ENCODE measurements at regions not wholly inside any gene's neighbourhood (a gene's known extent, or its start where the extent isn't known, plus 50 kb on each side); places are given as distances from the start of the nearest gene placed in this dataset.

- intact Hi-C loops (cut with micrococcal nuclease; ENCODE audit: unreplicated experiment) = no loop called here
- H3K4me2 ChIP-seq (ENCODE audit: low read length) = no peak overlapping the region
- H3K9me2 ChIP-seq (ENCODE audit: insufficient read depth, low read length) = no peaks in the 10 kb centered on the region
- H3K9me3 ChIP-seq (ENCODE audit: low read length) = no peaks in the 10 kb centered on the region
- H3K4me3 ChIP-seq (ENCODE audit: low read depth, low read length, poor library complexity, severe bottlenecking) = no peak overlapping the region
- TF ChIP-seq EZH2phosphoT487 (IDR thresholded peaks at IDR 0.05; ENCODE audit: borderline replicate concordance, low read depth, low read length) (no peak), CTCF (conservative IDR thresholded peaks at IDR 0.05; ENCODE audit: low read length) (no peak)
- no peak overlapping the region for H2AFZ ChIP-seq (ENCODE audit: low read length)
- no TSS peak for BruUV-seq (replicated peaks)
- H3K4me1 ChIP-seq (ENCODE audit: insufficient read depth, low read length, poor library complexity, severe bottlenecking) = no peaks in the 10 kb centered on the region
- H3K79me2 ChIP-seq (ENCODE audit: insufficient read depth, low read depth, low read length) = no peaks in the 10 kb centered on the region
- H3K27ac ChIP-seq (ENCODE audit: low read depth, low read length, poor library complexity, severe bottlenecking) = no peak overlapping the region
- H4K20me1 ChIP-seq (ENCODE audit: insufficient read depth, low read length) = no peaks in the 10 kb centered on the region
- H3K36me3 ChIP-seq (ENCODE audit: insufficient read depth, low read length) = no peaks in the 10 kb centered on the region
- POLR2A ChIA-PET = interaction anchor here (1.0 kb wide), 1 partner anchor 21 kb away, joined by 3 read pairs; no protein-coding TSS in a partner anchor
- CTCF ChIA-PET (ENCODE audit: unreplicated experiment) = no interaction called here
- no peak for DNase-seq (ENCODE audit: low spot score)
Observed at GRCh38 chr1:34529935-34530859, 224.7 kb upstream of the GJB5 start.

GRCh38 chr1:34532113-34532512 lies 222.7 kb upstream of the GJB5 start:
- DNase-seq (ENCODE audit: low spot score) = no peak

More at GRCh38 chr1:34532113-34532512, 222.7 kb upstream of the GJB5 start:
- H3K9me2 ChIP-seq (ENCODE audit: insufficient read depth, low read length) = no peaks in the 10 kb centered on the region
- no peaks in the 10 kb centered on the region for H3K79me2 ChIP-seq (ENCODE audit: insufficient read depth, low read depth, low read length)
- TF ChIP-seq EZH2phosphoT487 (IDR thresholded peaks at IDR 0.05; ENCODE audit: borderline replicate concordance, low read depth, low read length) (no peak), CTCF (conservative IDR thresholded peaks at IDR 0.05; ENCODE audit: low read length) (no peak)
- BruUV-seq (replicated peaks) = no TSS peak
- no peak overlapping the region for H3K27ac ChIP-seq (ENCODE audit: low read depth, low read length, poor library complexity, severe bottlenecking)
- H4K20me1 ChIP-seq (ENCODE audit: insufficient read depth, low read length) = no peaks in the 10 kb centered on the region
- no peaks in the 10 kb centered on the region for H3K9me3 ChIP-seq (ENCODE audit: low read length)
- intact Hi-C loops (cut with micrococcal nuclease; ENCODE audit: unreplicated experiment) = no loop called here
- H3K4me2 ChIP-seq (ENCODE audit: low read length) = no peak overlapping the region
- ChIA-PET CTCF (ENCODE audit: unreplicated experiment) (no interaction called here), POLR2A (no interaction called here)
- H3K36me3 ChIP-seq (ENCODE audit: insufficient read depth, low read length) = no peaks in the 10 kb centered on the region
- H3K4me3 ChIP-seq (ENCODE audit: low read depth, low read length, poor library complexity, severe bottlenecking) = no peak overlapping the region
- H3K4me1 ChIP-seq (ENCODE audit: insufficient read depth, low read length, poor library complexity, severe bottlenecking) = no peaks in the 10 kb centered on the region
- no peak overlapping the region for H2AFZ ChIP-seq (ENCODE audit: low read length)

Measured in OCI-LY7 (cell line).